ENCODE measurements at regions not wholly inside any gene's neighbourhood (a gene's known extent, or its start where the extent isn't known, plus 50 kb on each side); places are given as distances from the start of the nearest gene placed in this dataset.

DNA sequence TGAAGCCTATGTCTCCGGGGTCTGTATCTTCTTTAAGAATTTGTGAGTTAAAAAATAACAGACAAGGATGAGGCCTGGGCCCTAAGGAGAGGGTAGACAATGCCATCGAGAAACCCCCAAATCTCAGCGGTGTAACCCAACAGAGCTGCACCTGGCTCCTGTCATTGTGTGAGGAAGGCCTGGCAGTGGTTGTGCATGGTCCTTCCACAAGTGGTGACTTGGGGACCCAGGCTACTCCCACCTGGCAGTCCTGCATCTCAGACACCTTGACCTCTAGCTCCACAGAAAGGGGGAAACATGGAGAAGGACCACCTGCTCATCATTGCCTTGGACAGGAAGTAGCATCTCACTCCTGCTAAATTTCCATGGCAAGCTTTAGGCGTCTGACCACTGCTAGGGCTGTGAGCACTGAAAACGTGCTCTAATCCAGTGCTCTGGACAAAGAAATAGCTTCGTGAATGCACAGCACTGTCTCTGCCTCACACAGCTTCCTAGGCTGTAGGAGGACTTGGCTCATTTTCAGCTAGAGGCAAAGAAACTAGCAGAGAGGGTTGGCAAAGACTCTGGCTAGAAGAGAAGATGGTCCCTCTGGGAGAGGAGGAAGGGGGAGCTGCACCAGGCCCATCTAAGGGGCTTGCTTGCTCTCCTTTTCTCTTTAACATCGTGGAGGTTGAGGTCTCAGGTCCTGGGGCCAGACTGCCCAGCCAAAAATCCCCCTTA, 273.9 kb upstream of the ZMIZ1 start:
- DNase-seq (ENCODE audit: low read depth), result no peak
- in situ Hi-C loops (cut with HindIII; ENCODE audit: low sequenced_read_pairs), result no loop called here
- no peak overlapping the region for H3K4me3 ChIP-seq (ENCODE audit: low read depth, low read length)
- no peak for TF ChIP-seq CTCF (IDR thresholded peaks at IDR 0.05; ENCODE audit: low read depth, low read length, missing control alignments)

GRCh38 chr10:78798976-78799730, 269.6 kb upstream of the ZMIZ1 start:
- in situ Hi-C loops (cut with HindIII; ENCODE audit: low sequenced_read_pairs), result no loop called here
- no peak for DNase-seq (ENCODE audit: low read depth)
- no peak overlapping the region for H3K4me3 ChIP-seq (ENCODE audit: low read depth, low read length)
- TF ChIP-seq CTCF (IDR thresholded peaks at IDR 0.05; ENCODE audit: low read depth, low read length, missing control alignments), result no peak

- DNase-seq (ENCODE audit: low read depth), result no peak
- no peak for TF ChIP-seq CTCF (IDR thresholded peaks at IDR 0.05; ENCODE audit: low read depth, low read length, missing control alignments)
- H3K4me3 ChIP-seq (ENCODE audit: low read depth, low read length), result no peak overlapping the region
- in situ Hi-C loops (cut with HindIII; ENCODE audit: low sequenced_read_pairs), result no loop called here
Observed at GRCh38 chr10:78800006-78800405, 268.8 kb upstream of the ZMIZ1 start.

DNA sequence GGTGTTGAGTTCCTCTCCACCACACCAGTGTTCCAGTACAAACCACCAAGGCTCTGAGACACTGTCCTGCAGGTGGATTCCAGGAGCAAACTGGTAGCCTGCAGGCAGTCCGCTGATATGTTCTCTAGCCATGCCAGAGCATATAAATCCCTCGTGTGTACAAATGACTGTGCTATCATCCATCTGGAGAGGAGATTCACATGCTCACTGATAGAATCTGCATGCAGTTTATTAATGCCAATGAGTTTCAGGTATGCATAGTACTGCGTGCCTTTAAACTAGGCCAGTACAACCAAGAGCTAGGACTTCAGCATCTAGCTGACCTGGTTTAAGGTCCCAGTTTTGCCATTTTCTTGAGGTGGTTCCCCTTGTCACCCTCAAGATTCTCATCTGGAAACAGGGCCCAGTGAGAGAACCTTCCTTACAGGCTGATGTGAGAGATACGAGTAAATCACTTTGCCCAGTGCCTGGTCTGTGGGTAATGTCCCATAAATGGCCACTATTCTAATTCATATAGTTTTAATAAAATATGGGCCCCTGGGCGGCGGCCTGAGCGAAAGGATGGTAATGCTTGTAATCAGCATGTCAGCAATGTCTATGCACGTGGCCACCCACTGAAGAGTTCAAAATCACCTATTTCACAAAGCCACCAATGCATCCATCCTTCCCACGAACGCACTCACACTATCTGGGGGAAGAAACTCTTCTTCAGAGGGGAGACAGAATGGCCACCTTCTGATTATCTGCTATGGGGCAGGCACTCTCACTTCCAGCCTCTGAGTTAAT, 268.0 kb upstream of the ZMIZ1 start:
- in situ Hi-C loops (cut with HindIII; ENCODE audit: low sequenced_read_pairs), result no loop called here
- TF ChIP-seq CTCF (IDR thresholded peaks at IDR 0.05; ENCODE audit: low read depth, low read length, missing control alignments), result no peak
- DNase-seq (ENCODE audit: low read depth), result no peak
- no peak overlapping the region for H3K4me3 ChIP-seq (ENCODE audit: low read depth, low read length)

DNA sequence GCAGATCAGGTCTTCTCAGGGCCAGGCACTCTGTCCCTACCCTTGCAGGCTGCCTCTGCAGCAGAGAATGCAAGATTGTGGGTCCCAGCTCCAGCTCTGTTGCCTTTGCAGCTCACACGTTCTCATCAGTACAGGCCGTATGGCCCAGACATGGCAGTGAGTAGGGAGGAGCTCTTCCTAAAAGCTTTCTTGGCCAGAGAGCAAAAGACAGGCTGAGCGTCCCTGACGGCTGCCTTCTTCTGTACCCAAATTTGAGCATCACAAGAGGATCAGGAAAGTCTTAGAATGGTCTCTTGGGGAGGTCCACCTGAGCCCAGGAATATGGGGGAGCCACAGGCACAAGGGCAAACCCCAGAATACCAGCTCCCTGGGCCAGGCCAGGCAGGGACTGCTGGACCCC, 266.3 kb upstream of the ZMIZ1 start:
- in situ Hi-C loops (cut with HindIII; ENCODE audit: low sequenced_read_pairs), result no loop called here
- TF ChIP-seq CTCF (IDR thresholded peaks at IDR 0.05; ENCODE audit: low read depth, low read length, missing control alignments), result no peak
- DNase-seq (ENCODE audit: low read depth), result no peak

DNA sequence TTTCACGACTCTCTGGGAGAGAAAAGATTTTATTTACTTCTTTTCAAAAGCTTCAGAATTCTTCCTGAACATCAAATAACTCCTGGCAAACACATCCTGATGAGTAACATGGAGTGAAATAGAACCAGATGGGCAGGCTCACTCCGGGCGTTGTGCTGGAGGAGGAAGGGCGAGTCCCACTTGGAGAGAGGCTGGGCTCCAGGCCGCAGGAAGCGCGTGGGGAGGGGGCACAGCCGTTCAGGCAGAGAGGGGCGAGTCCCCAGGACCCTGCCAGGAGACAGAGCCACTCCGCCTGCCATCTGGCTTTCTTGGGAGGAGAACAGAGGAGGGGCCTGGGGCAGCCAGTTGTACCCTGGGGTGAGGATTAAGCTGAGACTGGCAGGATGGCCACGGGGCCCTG, 265.9 kb upstream of the ZMIZ1 start:
- H3K4me3 ChIP-seq (ENCODE audit: low read depth, low read length), result no peak overlapping the region
- no peak for TF ChIP-seq CTCF (IDR thresholded peaks at IDR 0.05; ENCODE audit: low read depth, low read length, missing control alignments)
- DNase-seq (ENCODE audit: low read depth), result peak; percentile 48
- in situ Hi-C loops (cut with HindIII; ENCODE audit: low sequenced_read_pairs), result no loop called here

More for the DNA sequence above, 266.3 kb upstream of the ZMIZ1 start:
- H3K4me3 ChIP-seq (ENCODE audit: low read depth, low read length), result no peak overlapping the region
